C4-2B (cell line): ENCODE measurements at regions not wholly inside any gene's neighbourhood (a gene's known extent, or its start where the extent isn't known, plus 50 kb on each side); places are given as distances from the start of the nearest gene placed in this dataset.

Experiments used
- ZFX ChIP-seq: fragments of 450-650 bp; IDR thresholded peaks from 2 replicates; pipeline ENCODE4 v1.6.1; 2017
- TF ChIP-seq, protein P1 (sequence below): fragments of 450-650 bp; conservative IDR thresholded peaks from 2 replicates; pipeline ENCODE4 v1.5.1; 2017; ENCODE audit warnings: mild to moderate bottlenecking

GRCh38 chr10:44465401-44466115 lies 80.7 kb upstream of the CXCL12 start:
- TF ChIP-seq, protein P1, sequence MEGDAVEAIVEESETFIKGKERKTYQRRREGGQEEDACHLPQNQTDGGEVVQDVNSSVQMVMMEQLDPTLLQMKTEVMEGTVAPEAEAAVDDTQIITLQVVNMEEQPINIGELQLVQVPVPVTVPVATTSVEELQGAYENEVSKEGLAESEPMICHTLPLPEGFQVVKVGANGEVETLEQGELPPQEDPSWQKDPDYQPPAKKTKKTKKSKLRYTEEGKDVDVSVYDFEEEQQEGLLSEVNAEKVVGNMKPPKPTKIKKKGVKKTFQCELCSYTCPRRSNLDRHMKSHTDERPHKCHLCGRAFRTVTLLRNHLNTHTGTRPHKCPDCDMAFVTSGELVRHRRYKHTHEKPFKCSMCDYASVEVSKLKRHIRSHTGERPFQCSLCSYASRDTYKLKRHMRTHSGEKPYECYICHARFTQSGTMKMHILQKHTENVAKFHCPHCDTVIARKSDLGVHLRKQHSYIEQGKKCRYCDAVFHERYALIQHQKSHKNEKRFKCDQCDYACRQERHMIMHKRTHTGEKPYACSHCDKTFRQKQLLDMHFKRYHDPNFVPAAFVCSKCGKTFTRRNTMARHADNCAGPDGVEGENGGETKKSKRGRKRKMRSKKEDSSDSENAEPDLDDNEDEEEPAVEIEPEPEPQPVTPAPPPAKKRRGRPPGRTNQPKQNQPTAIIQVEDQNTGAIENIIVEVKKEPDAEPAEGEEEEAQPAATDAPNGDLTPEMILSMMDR: no peak
- no peak for TF ChIP-seq ZFX
